Peyer's patch (tissue), 4 donors: ENCODE measurements at regions not wholly inside any gene's neighbourhood (a gene's known extent, or its start where the extent isn't known, plus 50 kb on each side); places are given as distances from the start of the nearest gene placed in this dataset.

Experiments used
- CTCF ChIP-seq, 6 experiments: fragments of 450-650 bp in 4 of 6; fragments of 200-600 bp in 2 of 6; sonication (generic) in 1 of 6; IDR thresholded peaks; one replicate each; pipeline ENCODE4 v1.5.1; 2017 to 2019; ENCODE audit warnings: antibody characterized with exemption in 6 of 6, mild to moderate bottlenecking in 3 of 6, moderate library complexity in 1 of 6
- POLR2A ChIP-seq, 2 donors: fragments of 450-650 bp; IDR thresholded peaks; one replicate each; pipeline ENCODE4 v1.5.1; 2017; ENCODE audit warnings: antibody characterized with exemption in 2 of 2, mild to moderate bottlenecking in 2 of 2, moderate library complexity in 2 of 2

DNA sequence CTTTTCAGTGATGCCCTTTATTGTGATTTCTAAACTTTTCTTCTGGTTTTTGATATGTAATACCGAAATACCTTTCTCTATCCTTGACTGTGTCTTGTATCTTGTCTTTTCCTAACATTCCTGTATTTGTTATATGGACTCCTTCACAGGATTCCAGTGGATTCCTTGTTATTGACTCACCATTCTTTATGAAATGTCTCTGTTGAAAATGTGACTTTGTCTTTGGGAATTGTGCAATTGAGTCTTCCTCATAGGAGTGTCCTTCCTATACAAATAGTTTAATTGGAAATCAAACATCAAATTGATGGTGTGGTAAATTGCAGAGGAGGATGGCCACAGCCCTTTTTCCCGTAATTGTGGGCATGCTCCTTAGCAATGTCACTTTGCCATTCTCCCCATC is 296.6 kb upstream of the KITLG start:
- TF ChIP-seq CTCF (IDR thresholded peaks at IDR 0.05) (no peak), POLR2A (IDR thresholded peaks at IDR 0.05) (no peak)
